IPS DF 6.9 (cell line): ENCODE measurements at regions not wholly inside any gene's neighbourhood (a gene's known extent, or its start where the extent isn't known, plus 50 kb on each side); places are given as distances from the start of the nearest gene placed in this dataset.

Experiments used
- DNase-seq: peaks from one replicate; pipeline ENCODE4 v3.0.0-alpha.2; 2013; ENCODE audit warnings: low read depth, low spot score
- H3K27ac ChIP-seq: one replicate; pipeline ENCODE4 v1.5.1; 2013; ENCODE audit warnings: low read length, control low read depth
- H3K27me3 ChIP-seq: 2 replicates; pipeline ENCODE4 v1.6.1; 2013; ENCODE audit warnings: mild to moderate bottlenecking, low read length; ENCODE audit not compliant: control insufficient read depth, insufficient read depth
- H3K36me3 ChIP-seq: 2 replicates; pipeline ENCODE4 v1.6.1; 2013; ENCODE audit warnings: low read length; ENCODE audit not compliant: control insufficient read depth, insufficient read depth
- H3K4me1 ChIP-seq: 2 replicates; pipeline ENCODE4 v1.6.1; 2013; ENCODE audit warnings: low read length; ENCODE audit not compliant: control insufficient read depth, insufficient read depth
- H3K4me3 ChIP-seq: 2 replicates; pipeline ENCODE4 v1.5.1; 2013; ENCODE audit warnings: mild to moderate bottlenecking, low read length
- H3K9me3 ChIP-seq: 2 replicates; pipeline ENCODE4 v1.6.1; 2013; ENCODE audit warnings: low read length, inconsistent platforms; ENCODE audit not compliant: control insufficient read depth, insufficient read depth
- WGBS: extraction: QIAGEN DNeasy Blood & Tissue Kit; methylation state at CpG from one replicate; pipeline ENCODE4 v1.1.7; 2013; ENCODE audit warnings: mixed read lengths, missing lambda C conversion rate; ENCODE audit not compliant: insufficient read length, insufficient coverage; 5-methylcytosine and 5-hydroxymethylcytosine counted together

DNA sequence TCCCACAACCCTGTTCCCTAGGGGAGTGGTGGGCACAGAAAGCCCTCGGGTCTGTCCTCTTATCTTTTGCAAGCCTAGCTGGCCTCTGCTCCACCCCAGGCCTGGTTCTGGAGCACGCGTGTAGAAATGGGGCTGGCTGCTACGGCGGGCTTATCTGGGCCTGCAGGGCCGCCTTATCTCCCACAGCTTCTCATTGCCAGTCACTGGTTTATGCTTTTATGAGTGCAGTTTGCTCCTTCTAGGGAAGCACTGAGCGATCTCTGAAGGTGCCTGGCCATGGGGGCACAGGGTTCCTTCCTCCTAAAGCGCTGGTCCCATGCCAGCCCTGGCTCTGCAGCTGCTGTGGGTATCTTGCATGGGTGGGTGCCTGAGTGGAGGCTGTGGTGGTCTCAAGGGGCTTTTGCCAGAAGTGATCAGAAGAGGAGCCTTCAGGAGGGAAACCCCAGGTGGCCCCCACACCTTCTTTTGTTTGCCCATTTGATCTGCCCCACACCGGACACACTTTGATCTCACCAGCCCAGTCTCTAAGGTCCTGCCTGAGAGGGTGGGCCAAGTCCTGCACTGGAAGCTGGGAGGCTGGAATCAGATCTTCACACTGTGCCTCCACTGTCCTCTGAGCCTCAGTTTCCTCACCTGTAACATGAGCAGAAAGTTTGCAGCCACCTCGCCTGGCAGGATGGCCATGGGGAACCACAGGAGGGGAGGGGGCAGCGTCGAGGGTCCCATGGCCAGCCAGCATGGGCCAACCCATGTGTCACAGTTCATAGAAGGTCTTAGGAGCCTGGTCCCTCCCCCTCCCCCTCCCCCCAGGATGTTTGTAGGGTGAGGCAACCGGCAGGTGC, 86.6 kb upstream of the FGF3 start:
- WGBS = no CpG with 5 or more reads among the region's 13 CpGs
- H3K27me3 ChIP-seq = no peaks in the 10 kb centered on the region
- no peaks in the 10 kb centered on the region for H3K4me1 ChIP-seq

DNA sequence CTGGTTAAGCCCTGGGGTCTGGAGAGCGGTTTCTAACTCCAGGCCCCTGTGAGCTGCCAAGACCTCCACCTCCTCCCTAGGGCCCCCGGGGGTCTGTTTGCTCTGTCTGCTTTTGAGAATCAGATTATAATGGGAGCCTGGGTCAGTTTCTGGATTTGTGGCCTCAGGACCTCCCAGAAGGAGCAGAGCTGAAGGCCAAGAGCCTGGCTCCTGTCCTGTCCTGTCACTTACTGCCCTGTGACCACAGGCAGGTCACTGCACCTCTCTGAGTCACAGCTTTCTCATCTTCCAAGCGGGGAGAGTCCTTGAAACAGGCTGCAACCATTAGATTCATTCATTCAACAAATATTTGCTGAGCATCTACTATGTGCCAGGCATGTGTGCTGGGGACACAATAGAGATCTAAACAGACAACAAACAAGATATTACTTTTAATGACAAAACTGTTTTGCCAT, 87.3 kb upstream of the FGF3 start:
- H3K4me3 ChIP-seq = no peak overlapping the region
- no peaks in the 10 kb centered on the region for H3K36me3 ChIP-seq
- no peaks in the 10 kb centered on the region for H3K9me3 ChIP-seq
- no CpG with 5 or more reads among the region's 3 CpGs for WGBS
- no peak for DNase-seq
- H3K27ac ChIP-seq = no peak overlapping the region
- no peaks in the 10 kb centered on the region for H3K4me1 ChIP-seq
- H3K27me3 ChIP-seq = no peaks in the 10 kb centered on the region

More for the DNA sequence above, 86.6 kb upstream of the FGF3 start:
- DNase-seq = no peak
- no peak overlapping the region for H3K27ac ChIP-seq
- no peaks in the 10 kb centered on the region for H3K36me3 ChIP-seq
- no peak overlapping the region for H3K4me3 ChIP-seq
- no peaks in the 10 kb centered on the region for H3K9me3 ChIP-seq

DNA sequence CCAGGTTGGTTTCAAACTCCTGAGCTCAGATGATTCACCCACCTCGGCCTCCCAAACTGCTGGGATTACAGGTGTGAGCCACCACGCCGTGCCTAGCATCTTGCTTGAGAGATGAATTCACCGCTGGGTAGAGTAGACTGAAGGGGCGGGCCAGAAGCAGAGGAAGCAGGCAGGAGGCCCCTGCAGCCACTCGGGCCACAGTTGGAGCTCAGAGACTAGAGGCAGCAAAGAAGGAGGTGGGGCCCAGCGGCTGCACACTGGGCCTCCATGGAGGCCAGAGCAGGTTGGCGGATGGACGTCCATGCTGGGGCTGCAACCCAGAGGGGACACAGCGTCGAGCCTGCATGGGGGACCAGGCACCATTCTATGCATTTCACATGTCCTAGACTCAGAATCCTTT, 88.4 kb upstream of the FGF3 start:
- no peaks in the 10 kb centered on the region for H3K9me3 ChIP-seq
- WGBS = no CpG with 5 or more reads among the region's 11 CpGs
- H3K27ac ChIP-seq = no peak overlapping the region
- H3K36me3 ChIP-seq = no peaks in the 10 kb centered on the region
- no peak overlapping the region for H3K4me3 ChIP-seq
- H3K27me3 ChIP-seq = no peaks in the 10 kb centered on the region
- H3K4me1 ChIP-seq = no peaks in the 10 kb centered on the region
- DNase-seq = no peak

DNA sequence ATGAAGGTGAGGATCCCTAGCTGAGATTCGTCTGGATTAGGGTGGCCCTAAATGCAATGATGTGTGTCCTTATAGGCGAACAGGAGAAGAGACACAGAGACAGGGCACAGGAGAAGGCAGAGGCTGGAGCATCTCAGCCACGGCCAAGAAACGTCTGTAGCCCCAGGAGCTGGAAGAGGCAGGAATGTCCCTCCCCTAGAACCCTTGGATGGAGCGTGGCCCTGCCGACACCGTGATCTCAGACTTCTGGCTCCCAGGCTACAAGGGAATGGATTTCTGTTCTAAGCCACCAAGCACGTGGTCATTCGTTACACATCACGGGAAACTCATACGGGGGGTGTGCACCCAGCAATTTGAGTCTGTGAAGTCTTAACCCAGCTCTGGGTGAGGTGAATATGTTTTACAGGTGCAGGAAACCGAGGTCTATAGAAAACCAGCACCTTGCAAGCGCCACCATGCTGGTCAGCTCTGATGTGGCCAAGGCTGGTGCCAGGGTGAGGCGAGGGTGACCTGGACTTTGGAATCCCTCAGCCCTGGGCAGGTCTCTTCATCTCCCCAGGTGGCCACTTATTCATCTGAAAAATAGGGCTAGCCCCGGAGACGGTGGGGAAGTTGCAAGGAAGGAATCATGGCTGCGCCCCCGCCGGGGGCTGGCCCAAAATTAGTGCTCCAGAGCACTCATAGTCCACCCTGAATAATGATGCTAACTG, 89.5 kb upstream of the FGF3 start:
- H3K27ac ChIP-seq = no peak overlapping the region
- H3K27me3 ChIP-seq = no peaks in the 10 kb centered on the region
- H3K4me3 ChIP-seq = no peak overlapping the region
- no CpG with 5 or more reads among the region's 19 CpGs for WGBS
- no peaks in the 10 kb centered on the region for H3K36me3 ChIP-seq
- DNase-seq = no peak
- H3K9me3 ChIP-seq = no peaks in the 10 kb centered on the region
- H3K4me1 ChIP-seq = no peaks in the 10 kb centered on the region

DNA sequence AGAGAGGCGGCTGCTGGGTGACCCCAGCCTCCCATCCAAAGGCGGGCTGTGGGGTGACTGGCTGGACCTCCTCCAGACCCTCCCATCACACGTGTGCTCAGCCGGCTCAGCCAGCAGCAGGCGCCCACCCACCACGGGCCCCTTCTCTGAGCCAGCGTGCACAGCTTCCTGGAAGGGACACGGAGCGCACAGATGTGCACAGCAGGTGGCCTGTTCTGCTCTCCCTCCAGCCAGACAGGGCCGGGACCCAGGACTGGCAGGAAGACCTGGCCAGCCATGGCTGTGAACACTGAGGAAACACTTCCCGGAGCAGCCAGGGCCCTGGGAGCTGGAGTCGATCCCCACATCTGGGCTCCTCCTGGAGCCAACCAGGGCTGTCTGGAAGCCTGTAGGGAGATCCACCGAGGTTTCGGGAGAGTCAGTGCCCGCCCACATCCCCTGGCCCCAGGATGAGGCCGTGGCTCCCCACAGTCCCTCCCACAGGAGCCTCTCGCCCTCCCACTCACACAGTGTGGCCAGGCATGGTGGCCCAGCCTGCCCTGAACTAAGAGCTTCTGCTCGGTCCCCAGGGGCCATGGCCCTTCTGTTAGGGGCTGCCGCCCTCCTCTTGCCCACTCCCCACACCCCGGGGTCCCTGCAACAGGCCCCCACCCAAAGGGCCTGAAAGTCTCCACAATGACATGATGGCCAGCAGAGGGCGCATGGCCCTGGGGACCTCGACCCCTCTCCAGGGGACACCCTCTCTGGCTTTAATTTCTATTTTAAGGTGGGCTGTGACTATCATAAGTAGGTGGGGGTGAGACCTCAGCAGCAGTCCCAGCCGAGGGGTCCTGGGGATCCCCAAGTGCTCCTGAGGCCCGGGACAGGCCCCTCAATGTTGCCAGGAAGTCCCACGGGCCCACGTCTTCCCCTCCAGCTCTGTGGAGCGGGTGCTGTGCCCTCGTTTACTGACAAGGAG, 90.6 kb upstream of the FGF3 start:
- no CpG with 5 or more reads among the region's 28 CpGs for WGBS
- DNase-seq = no peak
- H3K4me1 ChIP-seq = no peaks in the 10 kb centered on the region

DNA sequence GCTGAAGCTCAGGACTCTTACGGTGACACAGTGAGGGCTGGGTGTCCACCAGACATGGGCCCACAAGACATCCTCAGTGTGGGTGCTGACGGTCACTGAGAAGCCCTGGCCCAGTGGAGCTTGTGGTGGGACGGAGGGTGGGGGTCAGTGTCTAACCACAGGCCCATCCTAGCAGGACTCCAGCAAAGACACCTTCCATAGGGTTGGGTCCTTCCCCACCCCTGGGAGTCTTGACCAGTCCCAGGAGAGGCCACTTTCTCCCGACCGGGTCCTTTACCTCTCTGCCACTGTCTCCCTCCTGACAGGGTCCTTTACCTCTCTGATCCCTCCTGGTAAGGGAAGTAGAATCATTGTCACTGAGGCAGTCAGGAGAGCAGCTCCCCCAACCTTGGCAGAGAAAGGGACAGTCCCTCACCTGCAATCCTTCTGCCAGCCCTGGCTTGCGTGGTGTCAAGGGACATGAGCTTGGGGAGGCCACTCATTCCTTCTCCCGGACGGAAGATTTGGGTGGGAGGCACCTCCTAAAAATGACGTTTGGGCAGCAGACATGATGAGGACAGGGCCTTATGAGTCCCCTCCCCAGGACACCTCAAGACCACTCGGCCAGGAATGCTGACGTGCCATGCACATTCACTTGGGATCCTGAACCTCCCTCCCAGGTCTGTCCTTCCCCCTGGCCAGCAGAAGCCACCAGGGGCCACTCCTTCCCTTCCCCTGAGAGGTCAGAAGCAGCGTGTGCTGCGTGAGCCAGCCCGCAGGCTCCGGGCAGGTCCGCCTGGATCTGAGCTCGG, 91.5 kb upstream of the FGF3 start:
- no CpG with 5 or more reads among the region's 17 CpGs for WGBS
- DNase-seq = no peak
- no peaks in the 10 kb centered on the region for H3K4me1 ChIP-seq
- no peaks in the 10 kb centered on the region for H3K9me3 ChIP-seq
- H3K27ac ChIP-seq = no peak overlapping the region
- H3K36me3 ChIP-seq = no peaks in the 10 kb centered on the region
- no peaks in the 10 kb centered on the region for H3K27me3 ChIP-seq
- H3K4me3 ChIP-seq = no peak overlapping the region

More for the DNA sequence above, 90.6 kb upstream of the FGF3 start:
- Histone ChIP-seq H3K27me3 (no peaks in the 10 kb centered on the region), H3K27ac (no peak overlapping the region), H3K36me3 (no peaks in the 10 kb centered on the region), H3K9me3 (no peaks in the 10 kb centered on the region), H3K4me3 (no peak overlapping the region)

DNA sequence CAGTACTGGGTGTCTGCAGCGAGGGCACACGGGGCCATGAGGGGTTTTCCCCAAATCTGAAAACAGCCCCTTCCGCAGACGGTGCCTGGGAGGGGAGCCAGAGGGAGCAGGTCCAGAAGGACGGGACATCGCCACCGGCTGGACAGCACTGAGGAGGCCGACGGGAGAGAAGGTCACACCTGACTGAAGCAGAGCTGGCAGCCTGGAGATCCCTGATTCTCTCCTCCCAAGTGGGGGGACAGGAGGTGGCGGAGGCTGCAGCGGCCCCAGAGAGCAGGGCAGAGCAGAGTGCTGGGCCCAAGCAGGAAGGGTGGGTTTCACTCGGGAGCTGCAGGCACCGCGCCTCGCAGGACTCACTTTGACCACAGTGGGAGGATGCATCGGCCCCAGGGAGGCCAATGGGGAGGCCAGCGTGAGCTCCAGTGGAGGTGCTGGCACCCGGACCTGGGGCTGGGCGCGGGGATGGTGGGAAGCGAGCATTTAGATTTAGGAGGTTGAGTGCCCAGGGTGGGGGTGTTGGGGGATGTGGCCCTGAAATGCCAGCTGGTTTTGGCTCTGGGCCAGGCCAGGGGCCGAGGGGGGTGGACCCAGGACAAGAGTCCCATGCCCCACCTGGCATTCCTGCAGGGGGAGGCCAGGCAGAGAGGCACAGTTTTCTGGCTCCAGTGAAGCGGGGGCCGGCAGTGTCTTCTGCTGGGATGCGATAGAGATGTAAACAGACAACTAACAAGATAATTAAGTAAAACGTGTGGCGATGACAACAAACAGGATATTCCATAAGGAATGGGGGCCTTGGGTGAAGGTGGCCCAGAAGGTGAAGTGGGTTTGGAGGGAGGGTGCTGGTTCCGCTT, 92.3 kb upstream of the FGF3 start:
- H3K36me3 ChIP-seq = no peaks in the 10 kb centered on the region
- no peak overlapping the region for H3K4me3 ChIP-seq
- H3K27me3 ChIP-seq = no peaks in the 10 kb centered on the region
- WGBS = no CpG with 5 or more reads among the region's 28 CpGs
- no peaks in the 10 kb centered on the region for H3K9me3 ChIP-seq
- DNase-seq = no peak
- H3K27ac ChIP-seq = no peak overlapping the region
- H3K4me1 ChIP-seq = no peaks in the 10 kb centered on the region

DNA sequence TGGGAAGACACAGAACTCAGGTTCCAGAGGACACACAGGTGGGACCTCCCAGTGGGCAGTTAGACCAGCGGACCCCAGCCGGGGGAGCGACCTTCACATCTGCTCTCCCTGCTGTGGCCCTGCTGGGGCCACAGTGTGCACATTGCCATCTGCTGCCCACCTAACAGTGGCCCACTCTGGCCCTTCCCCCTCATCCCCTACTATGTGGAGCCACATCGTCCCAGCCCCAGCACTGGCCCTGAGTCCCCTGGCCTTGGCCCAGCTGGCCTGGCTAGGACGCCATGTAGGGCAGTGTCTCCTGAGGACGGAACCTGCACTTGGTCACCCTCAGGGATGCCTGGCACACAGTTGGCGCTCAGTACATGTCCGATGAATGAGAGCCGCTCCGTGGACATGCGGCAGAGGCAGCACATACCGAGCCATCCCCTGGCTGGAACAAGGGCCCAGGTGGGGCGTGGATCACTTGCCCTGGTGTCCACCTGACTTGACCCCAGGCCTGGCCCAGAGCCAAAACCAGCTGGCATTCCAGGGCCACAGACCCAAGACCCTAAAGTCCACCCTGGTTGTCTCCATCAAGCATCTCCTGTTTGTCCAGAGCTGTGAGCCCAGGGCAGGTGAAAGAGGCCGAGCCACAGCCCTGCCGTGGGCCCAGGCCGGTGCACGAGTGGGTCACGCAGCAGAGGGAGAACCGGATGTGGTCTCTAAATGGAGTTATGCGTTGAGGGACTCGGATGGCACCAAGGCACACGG, 93.1 kb upstream of the FGF3 start:
- H3K4me3 ChIP-seq = no peak overlapping the region
- H3K36me3 ChIP-seq = no peaks in the 10 kb centered on the region
- no peaks in the 10 kb centered on the region for H3K4me1 ChIP-seq
- no CpG with 5 or more reads among the region's 22 CpGs for WGBS
- no peak overlapping the region for H3K27ac ChIP-seq
- no peaks in the 10 kb centered on the region for H3K9me3 ChIP-seq
- no peak for DNase-seq
- no peaks in the 10 kb centered on the region for H3K27me3 ChIP-seq
